ENCODE measurements at regions not wholly inside any gene's neighbourhood (a gene's known extent, or its start where the extent isn't known, plus 50 kb on each side); places are given as distances from the start of the nearest gene placed in this dataset.

DNA sequence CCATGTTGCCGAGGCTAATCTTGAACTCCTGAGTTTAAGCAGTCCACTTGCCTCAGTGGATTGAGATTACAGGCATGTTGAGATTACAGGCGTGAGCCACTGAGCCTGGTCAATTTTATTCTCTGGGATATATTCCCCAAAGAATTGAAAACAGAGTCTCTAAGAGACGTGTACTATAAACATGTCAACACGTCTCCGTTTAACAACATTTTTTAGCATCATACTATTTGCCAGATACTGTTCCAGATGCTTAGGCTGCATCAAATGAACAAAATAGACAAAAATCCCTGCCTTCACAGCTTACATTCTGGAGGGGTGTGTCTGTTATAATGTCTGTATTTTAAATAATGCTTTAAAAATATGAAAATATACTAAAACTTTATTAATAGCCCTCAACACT lies 54.1 kb upstream of the PRKG1 start:
- TF ChIP-seq, protein P1, sequence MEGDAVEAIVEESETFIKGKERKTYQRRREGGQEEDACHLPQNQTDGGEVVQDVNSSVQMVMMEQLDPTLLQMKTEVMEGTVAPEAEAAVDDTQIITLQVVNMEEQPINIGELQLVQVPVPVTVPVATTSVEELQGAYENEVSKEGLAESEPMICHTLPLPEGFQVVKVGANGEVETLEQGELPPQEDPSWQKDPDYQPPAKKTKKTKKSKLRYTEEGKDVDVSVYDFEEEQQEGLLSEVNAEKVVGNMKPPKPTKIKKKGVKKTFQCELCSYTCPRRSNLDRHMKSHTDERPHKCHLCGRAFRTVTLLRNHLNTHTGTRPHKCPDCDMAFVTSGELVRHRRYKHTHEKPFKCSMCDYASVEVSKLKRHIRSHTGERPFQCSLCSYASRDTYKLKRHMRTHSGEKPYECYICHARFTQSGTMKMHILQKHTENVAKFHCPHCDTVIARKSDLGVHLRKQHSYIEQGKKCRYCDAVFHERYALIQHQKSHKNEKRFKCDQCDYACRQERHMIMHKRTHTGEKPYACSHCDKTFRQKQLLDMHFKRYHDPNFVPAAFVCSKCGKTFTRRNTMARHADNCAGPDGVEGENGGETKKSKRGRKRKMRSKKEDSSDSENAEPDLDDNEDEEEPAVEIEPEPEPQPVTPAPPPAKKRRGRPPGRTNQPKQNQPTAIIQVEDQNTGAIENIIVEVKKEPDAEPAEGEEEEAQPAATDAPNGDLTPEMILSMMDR (IDR thresholded peaks at IDR 0.05; ENCODE audit: extremely low read depth, low read depth, low read length) = no peak
- H3K4me3 ChIP-seq (ENCODE audit: insufficient read depth, low read length) = no peak overlapping the region
- DNase-seq (ENCODE audit: insufficient read length, low spot score, missing footprints) = no peak
- no peak overlapping the region for H3K4me2 ChIP-seq (ENCODE audit: insufficient read depth, low read length)
- H3K79me2 ChIP-seq (ENCODE audit: insufficient read depth, low read length) = no peaks in the 10 kb centered on the region
- H4K20me1 ChIP-seq (ENCODE audit: insufficient read depth, low read length) = no peaks in the 10 kb centered on the region
- no peak overlapping the region for H2AFZ ChIP-seq (ENCODE audit: low read length)
- H3K4me1 ChIP-seq (ENCODE audit: insufficient read depth, low read length) = no peaks in the 10 kb centered on the region
- no peaks in the 10 kb centered on the region for H3K27me3 ChIP-seq (ENCODE audit: insufficient read depth, low read length)
- H3K36me3 ChIP-seq (ENCODE audit: insufficient read depth, low read length) = no peaks in the 10 kb centered on the region
- no peak overlapping the region for H3K27ac ChIP-seq (ENCODE audit: low read depth, low read length)
- no peaks in the 10 kb centered on the region for H3K9me3 ChIP-seq (ENCODE audit: low read depth, low read length)

DNA sequence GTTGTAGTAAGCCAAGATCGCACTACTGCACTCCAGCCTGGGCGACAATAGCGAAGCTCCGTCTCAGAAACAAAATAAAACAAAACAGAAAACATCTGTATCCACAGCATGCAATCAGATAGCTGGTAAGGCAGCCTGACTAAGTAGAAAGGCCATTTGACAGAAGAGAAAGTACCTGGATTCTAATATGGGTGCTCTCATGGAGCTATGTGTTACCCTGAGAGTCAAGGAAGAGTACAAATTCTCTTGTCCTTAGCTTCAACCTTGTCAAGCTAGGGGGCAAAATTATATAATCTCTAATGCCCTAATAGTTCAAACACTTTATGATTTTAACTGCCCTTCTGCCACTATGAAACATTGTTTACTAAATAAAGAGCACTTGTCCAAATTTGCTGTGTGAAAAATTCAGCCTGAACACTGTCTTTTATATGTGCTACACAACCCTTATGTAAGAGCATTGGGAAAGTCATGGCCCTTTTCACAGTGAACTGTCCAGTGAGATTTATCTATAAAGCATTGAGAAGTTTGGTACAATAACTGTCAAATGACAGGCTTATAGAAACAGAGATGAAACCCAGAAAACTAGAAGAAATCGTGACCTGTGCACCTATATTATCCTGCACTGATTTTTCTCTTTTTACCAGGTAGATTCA lies 51.2 kb upstream of the PRKG1 start:
- TF ChIP-seq, protein P1 (IDR thresholded peaks at IDR 0.05; ENCODE audit: extremely low read depth, low read depth, low read length) = no peak
- Histone ChIP-seq H3K27ac (ENCODE audit: low read depth, low read length) (no peak overlapping the region), H3K36me3 (ENCODE audit: insufficient read depth, low read length) (no peaks in the 10 kb centered on the region), H3K79me2 (ENCODE audit: insufficient read depth, low read length) (no peaks in the 10 kb centered on the region), H3K9me3 (ENCODE audit: low read depth, low read length) (no peaks in the 10 kb centered on the region), H3K4me2 (ENCODE audit: insufficient read depth, low read length) (no peak overlapping the region), H4K20me1 (ENCODE audit: insufficient read depth, low read length) (no peaks in the 10 kb centered on the region), H3K27me3 (ENCODE audit: insufficient read depth, low read length) (no peaks in the 10 kb centered on the region), H3K4me1 (ENCODE audit: insufficient read depth, low read length) (no peaks in the 10 kb centered on the region), H3K4me3 (ENCODE audit: insufficient read depth, low read length) (no peak overlapping the region), H2AFZ (ENCODE audit: low read length) (no peak overlapping the region)
- no peak for DNase-seq (ENCODE audit: insufficient read length, low spot score, missing footprints)

GRCh38 chr10:51023636-51024035 lies 50.7 kb upstream of the PRKG1 start:
- Histone ChIP-seq H4K20me1 (ENCODE audit: insufficient read depth, low read length) (no peaks in the 10 kb centered on the region), H3K4me3 (ENCODE audit: insufficient read depth, low read length) (no peak overlapping the region), H3K27me3 (ENCODE audit: insufficient read depth, low read length) (no peaks in the 10 kb centered on the region), H3K4me2 (ENCODE audit: insufficient read depth, low read length) (no peak overlapping the region), H3K9me3 (ENCODE audit: low read depth, low read length) (no peaks in the 10 kb centered on the region), H3K79me2 (ENCODE audit: insufficient read depth, low read length) (no peaks in the 10 kb centered on the region), H3K36me3 (ENCODE audit: insufficient read depth, low read length) (no peaks in the 10 kb centered on the region), H3K27ac (ENCODE audit: low read depth, low read length) (no peak overlapping the region), H3K4me1 (ENCODE audit: insufficient read depth, low read length) (no peaks in the 10 kb centered on the region), H2AFZ (ENCODE audit: low read length) (no peak overlapping the region)
- TF ChIP-seq, protein P1 (IDR thresholded peaks at IDR 0.05; ENCODE audit: extremely low read depth, low read depth, low read length) = no peak
- peak; percentile 15 for DNase-seq (ENCODE audit: insufficient read length, low spot score, missing footprints)
